ENCODE measurements at regions not wholly inside any gene's neighbourhood (a gene's known extent, or its start where the extent isn't known, plus 50 kb on each side); places are given as distances from the start of the nearest gene placed in this dataset.

DNA sequence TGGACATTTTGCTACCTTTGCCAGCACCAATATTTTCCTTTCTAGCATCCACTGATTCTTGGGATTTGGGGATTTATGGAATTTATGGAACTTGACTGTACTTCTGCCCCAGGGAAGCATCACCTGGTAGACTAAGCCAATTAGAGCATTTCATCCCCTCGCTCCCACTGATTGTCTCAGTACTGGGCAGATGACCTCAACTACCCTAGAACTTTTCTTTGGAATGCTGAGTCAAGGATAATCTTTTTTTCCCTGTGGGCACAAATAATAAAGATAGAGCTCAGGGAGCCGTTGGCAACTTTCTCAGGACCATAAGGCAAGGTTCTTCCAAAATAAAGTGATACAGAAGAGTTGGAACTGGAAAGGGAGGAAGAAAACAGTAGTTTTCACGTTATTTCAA is 438.4 kb downstream of the PLK2 start:
- H3K4me3 ChIP-seq = no peak overlapping the region

DNA sequence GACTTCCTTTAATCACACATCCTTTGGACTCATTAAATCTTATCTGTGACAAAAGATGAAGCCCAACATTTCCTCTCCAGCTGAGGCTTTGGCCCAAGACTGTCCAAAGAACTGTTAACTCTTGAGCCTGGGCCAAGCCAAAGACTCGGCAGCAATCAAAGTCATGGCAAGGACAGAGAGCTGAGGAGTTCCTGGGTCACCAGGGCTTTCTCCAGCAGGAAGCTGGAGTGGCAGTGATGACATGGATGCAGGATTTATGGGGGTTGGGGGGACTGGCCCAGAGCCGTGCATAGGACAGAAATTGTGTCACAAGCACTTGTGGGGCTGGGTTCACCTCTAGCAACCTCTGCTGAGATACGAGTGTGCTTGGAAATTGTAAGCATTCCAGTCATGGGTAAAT is 440.3 kb downstream of the PLK2 start:
- Mint-ChIP-seq H3K27me3 (ENCODE audit: insufficient read depth, low read depth) (peaks cover 1% of the 10 kb centered on the region), H3K4me1 (peaks cover 44% of the 10 kb centered on the region), H3K36me3 (peaks cover 2% of the 10 kb centered on the region), H3K9me3 (no peaks in the 10 kb centered on the region), H3K4me3 (no peak overlapping the region), H3K27ac (no peak overlapping the region)
- Histone ChIP-seq H3K27ac (no peak overlapping the region), H3K9me3 (ENCODE audit: low read depth) (no peaks in the 10 kb centered on the region), H3K36me3 (no peaks in the 10 kb centered on the region), H3F3A (ENCODE audit: low read depth) (no peaks in the 10 kb centered on the region), H3K4me2 (no peak overlapping the region), H3K27me3 (no peaks in the 10 kb centered on the region), H3K4me1 (peaks cover 20% of the 10 kb centered on the region), H4K20me1 (ENCODE audit: low read depth) (no peaks in the 10 kb centered on the region), H3K9ac (no peak overlapping the region), H3K4me3 (no peak overlapping the region), H2AFZ (replicated peaks) (no peak overlapping the region), H3K79me2 (ENCODE audit: low read depth) (no peaks in the 10 kb centered on the region)
- DNase-seq (ENCODE audit: low spot score) = no peak
- TF ChIP-seq EZH2phosphoT487 (IDR thresholded peaks at IDR 0.05) (no peak), EZH2 (IDR thresholded peaks at IDR 0.05) (no peak)
- TF ChIP-seq, protein P1, sequence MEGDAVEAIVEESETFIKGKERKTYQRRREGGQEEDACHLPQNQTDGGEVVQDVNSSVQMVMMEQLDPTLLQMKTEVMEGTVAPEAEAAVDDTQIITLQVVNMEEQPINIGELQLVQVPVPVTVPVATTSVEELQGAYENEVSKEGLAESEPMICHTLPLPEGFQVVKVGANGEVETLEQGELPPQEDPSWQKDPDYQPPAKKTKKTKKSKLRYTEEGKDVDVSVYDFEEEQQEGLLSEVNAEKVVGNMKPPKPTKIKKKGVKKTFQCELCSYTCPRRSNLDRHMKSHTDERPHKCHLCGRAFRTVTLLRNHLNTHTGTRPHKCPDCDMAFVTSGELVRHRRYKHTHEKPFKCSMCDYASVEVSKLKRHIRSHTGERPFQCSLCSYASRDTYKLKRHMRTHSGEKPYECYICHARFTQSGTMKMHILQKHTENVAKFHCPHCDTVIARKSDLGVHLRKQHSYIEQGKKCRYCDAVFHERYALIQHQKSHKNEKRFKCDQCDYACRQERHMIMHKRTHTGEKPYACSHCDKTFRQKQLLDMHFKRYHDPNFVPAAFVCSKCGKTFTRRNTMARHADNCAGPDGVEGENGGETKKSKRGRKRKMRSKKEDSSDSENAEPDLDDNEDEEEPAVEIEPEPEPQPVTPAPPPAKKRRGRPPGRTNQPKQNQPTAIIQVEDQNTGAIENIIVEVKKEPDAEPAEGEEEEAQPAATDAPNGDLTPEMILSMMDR (IDR thresholded peaks at IDR 0.05) = no peak

More for the DNA sequence above, 438.4 kb downstream of the PLK2 start:
- H3K4me1 Mint-ChIP-seq = peaks cover 31% of the 10 kb centered on the region
- H3K9me3 Mint-ChIP-seq = no peaks in the 10 kb centered on the region
- no peak overlapping the region for H3K27ac Mint-ChIP-seq
- peaks cover 2% of the 10 kb centered on the region for H3K36me3 Mint-ChIP-seq
- Histone ChIP-seq H3K79me2 (ENCODE audit: low read depth) (no peaks in the 10 kb centered on the region), H3K4me2 (no peak overlapping the region), H2AFZ (replicated peaks) (no peak overlapping the region), H3K27me3 (no peaks in the 10 kb centered on the region), H3F3A (ENCODE audit: low read depth) (no peaks in the 10 kb centered on the region), H3K36me3 (no peaks in the 10 kb centered on the region), H3K4me1 (peaks cover 15% of the 10 kb centered on the region), H3K9ac (no peak overlapping the region), H4K20me1 (ENCODE audit: low read depth) (no peaks in the 10 kb centered on the region), H3K27ac (no peak overlapping the region), H3K9me3 (ENCODE audit: low read depth) (no peaks in the 10 kb centered on the region)
- TF ChIP-seq EZH2 (IDR thresholded peaks at IDR 0.05) (no peak), EZH2phosphoT487 (IDR thresholded peaks at IDR 0.05) (no peak)
- TF ChIP-seq, protein P1 (IDR thresholded peaks at IDR 0.05) = no peak
- H3K27me3 Mint-ChIP-seq (ENCODE audit: insufficient read depth, low read depth) = no peaks in the 10 kb centered on the region
- no peak for DNase-seq (ENCODE audit: low spot score)
- no peak overlapping the region for H3K4me3 Mint-ChIP-seq

DNA sequence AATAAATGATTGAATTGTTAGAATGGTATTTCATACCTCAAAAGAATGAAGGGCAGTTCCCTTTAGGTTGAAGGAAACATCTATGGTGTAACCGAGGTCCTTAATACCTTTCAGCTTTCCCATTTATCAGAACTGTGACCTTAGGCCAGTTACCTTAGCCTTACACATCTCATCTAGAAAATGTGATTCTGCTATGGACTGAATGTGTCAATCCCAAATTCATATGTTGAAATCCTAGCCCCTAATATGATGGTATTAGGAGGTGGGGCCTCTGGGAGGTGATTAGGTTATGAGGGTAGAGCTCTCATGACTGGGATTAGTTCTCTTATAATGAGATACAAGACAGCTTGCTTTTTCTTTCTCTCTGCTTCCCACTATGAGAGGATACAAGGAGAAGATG is 441.9 kb downstream of the PLK2 start:
- Histone ChIP-seq H3K79me2 (ENCODE audit: low read depth) (no peaks in the 10 kb centered on the region), H3K4me3 (no peak overlapping the region), H3K4me1 (peaks cover 20% of the 10 kb centered on the region), H3K4me2 (peak overlapping the region; percentile 37), H3K9me3 (ENCODE audit: low read depth) (no peaks in the 10 kb centered on the region), H3K9ac (no peak overlapping the region), H2AFZ (replicated peaks) (no peak overlapping the region), H3F3A (ENCODE audit: low read depth) (no peaks in the 10 kb centered on the region), H4K20me1 (ENCODE audit: low read depth) (no peaks in the 10 kb centered on the region), H3K27me3 (no peaks in the 10 kb centered on the region), H3K27ac (no peak overlapping the region), H3K36me3 (no peaks in the 10 kb centered on the region)
- Mint-ChIP-seq H3K27ac (peak overlapping the region; percentile 85), H3K4me1 (peaks cover 48% of the 10 kb centered on the region), H3K27me3 (ENCODE audit: insufficient read depth, low read depth) (peaks cover 3% of the 10 kb centered on the region), H3K4me3 (no peak overlapping the region), H3K9me3 (no peaks in the 10 kb centered on the region), H3K36me3 (peaks cover 2% of the 10 kb centered on the region)
- no peak for DNase-seq (ENCODE audit: low spot score)
- TF ChIP-seq EZH2phosphoT487 (IDR thresholded peaks at IDR 0.05) = no peak

DNA sequence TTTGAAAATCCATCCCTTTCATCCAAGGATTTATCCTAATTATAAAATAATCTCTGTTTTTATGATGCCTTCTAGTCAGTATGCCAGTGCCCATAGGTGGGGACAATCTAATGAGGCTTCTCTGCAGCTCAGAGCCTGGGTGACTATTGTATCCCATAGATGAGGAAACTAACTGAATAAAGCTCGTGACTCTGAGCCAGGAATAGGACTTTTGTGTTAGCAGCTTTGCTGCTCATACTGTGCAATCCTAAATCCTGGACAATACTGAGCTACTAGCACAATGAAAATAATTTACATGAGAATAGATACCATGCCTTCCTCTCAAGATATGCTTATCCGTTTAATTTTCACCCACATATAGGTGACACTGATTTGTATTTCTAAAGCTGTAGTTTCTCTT is 443.0 kb downstream of the PLK2 start:
- Histone ChIP-seq H2AFZ (replicated peaks) (no peak overlapping the region), H3K79me2 (ENCODE audit: low read depth) (no peaks in the 10 kb centered on the region), H3K27ac (no peak overlapping the region), H3F3A (ENCODE audit: low read depth) (no peaks in the 10 kb centered on the region), H3K27me3 (no peaks in the 10 kb centered on the region), H3K4me1 (peaks cover 20% of the 10 kb centered on the region), H3K36me3 (no peaks in the 10 kb centered on the region), H4K20me1 (ENCODE audit: low read depth) (no peaks in the 10 kb centered on the region), H3K9ac (no peak overlapping the region), H3K9me3 (ENCODE audit: low read depth) (no peaks in the 10 kb centered on the region), H3K4me3 (no peak overlapping the region), H3K4me2 (peak overlapping the region; percentile 37)
- DNase-seq (ENCODE audit: low spot score) = peak; percentile 73
- peaks cover 3% of the 10 kb centered on the region for H3K27me3 Mint-ChIP-seq (ENCODE audit: insufficient read depth, low read depth)
- H3K27ac Mint-ChIP-seq = peak overlapping the region; percentile 92
- H3K4me3 Mint-ChIP-seq = no peak overlapping the region
- peak; percentile 72 for TF ChIP-seq EZH2phosphoT487 (IDR thresholded peaks at IDR 0.05)
- TF ChIP-seq EZH2 (IDR thresholded peaks at IDR 0.05) = no peak
- TF ChIP-seq, protein P1 (IDR thresholded peaks at IDR 0.05) = no peak
- H3K4me1 Mint-ChIP-seq = peaks cover 49% of the 10 kb centered on the region
- no peaks in the 10 kb centered on the region for H3K9me3 Mint-ChIP-seq
- peaks cover 2% of the 10 kb centered on the region for H3K36me3 Mint-ChIP-seq
